Subcutaneous abdominal adipose tissue (tissue), 5 donors: ENCODE measurements at regions not wholly inside any gene's neighbourhood (a gene's known extent, or its start where the extent isn't known, plus 50 kb on each side); places are given as distances from the start of the nearest gene placed in this dataset.

Experiments used
- H3K27ac ChIP-seq: one replicate; pipeline ENCODE4 v1.7.0; 2013; ENCODE audit warnings: low read depth, mild to moderate bottlenecking, inconsistent platforms, low read length, moderate library complexity
- H3K27me3 ChIP-seq, 5 donors: one replicate each; pipeline ENCODE4 v1.7.0; 2013; ENCODE audit warnings: low read length in 5 of 5, inconsistent platforms in 1 of 5; ENCODE audit not compliant: control insufficient read depth in 5 of 5, insufficient read depth in 4 of 5
- H3K36me3 ChIP-seq, 5 donors: one replicate each; pipeline ENCODE4 v1.7.0; 2013; ENCODE audit warnings: low read length in 5 of 5; ENCODE audit not compliant: control insufficient read depth in 5 of 5, insufficient read depth in 5 of 5
- H3K4me1 ChIP-seq, 5 donors: one replicate each; pipeline ENCODE4 v1.7.0; 2013; ENCODE audit warnings: low read length in 5 of 5, mild to moderate bottlenecking in 3 of 5, moderate library complexity in 1 of 5; ENCODE audit not compliant: control insufficient read depth in 5 of 5, insufficient read depth in 5 of 5
- H3K4me3 ChIP-seq, 5 donors: one replicate each; pipeline ENCODE4 v1.7.0; 2013; ENCODE audit warnings: low read length in 5 of 5, low read depth in 1 of 5
- H3K9ac ChIP-seq, 5 donors: one replicate each; pipeline ENCODE4 v1.7.0; 2013; ENCODE audit warnings: low read length in 5 of 5, mild to moderate bottlenecking in 4 of 5, moderate library complexity in 3 of 5
- H3K9me3 ChIP-seq, 5 donors: one replicate each; pipeline ENCODE4 v1.7.0; 2013; ENCODE audit warnings: low read length in 5 of 5; ENCODE audit not compliant: control insufficient read depth in 5 of 5
- donor health status: healthy.
- donor health status: healthy.
- donor health status: healthy.
- donor health status: healthy.
- donor health status: healthy.

DNA sequence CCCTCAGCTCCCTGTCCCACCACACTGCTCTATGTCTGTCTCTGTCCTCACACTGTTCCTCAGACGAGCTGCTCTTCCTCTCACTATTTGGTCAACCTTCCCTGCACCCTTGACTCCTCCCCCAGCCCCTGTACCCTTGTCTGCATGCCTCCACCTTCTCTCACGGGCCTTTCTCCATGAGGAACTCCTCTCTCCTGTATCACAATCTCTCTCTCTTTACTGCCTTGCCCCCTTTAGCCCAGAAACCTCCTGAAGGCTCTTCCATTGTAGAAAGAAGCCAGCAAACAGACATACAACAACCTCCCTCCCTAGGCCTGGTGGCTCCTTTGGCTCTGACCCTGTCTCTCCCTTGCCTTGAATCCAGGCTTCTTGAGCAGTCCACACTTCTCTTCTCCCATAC lies 251.6 kb upstream of the CSF3R start:
- peaks cover 3 to 68% (median 32%) of the 10 kb centered on the region in 5 donors for H3K27me3 ChIP-seq
- H3K9ac ChIP-seq = no peak overlapping the region
- H3K27ac ChIP-seq = no peak overlapping the region
- no peaks in the 10 kb centered on the region for H3K36me3 ChIP-seq
- no peaks in the 10 kb centered on the region for H3K9me3 ChIP-seq
- H3K4me3 ChIP-seq = no peak overlapping the region
- peaks cover 0 to 6% (median under 1%) of the 10 kb centered on the region in 5 donors for H3K4me1 ChIP-seq

DNA sequence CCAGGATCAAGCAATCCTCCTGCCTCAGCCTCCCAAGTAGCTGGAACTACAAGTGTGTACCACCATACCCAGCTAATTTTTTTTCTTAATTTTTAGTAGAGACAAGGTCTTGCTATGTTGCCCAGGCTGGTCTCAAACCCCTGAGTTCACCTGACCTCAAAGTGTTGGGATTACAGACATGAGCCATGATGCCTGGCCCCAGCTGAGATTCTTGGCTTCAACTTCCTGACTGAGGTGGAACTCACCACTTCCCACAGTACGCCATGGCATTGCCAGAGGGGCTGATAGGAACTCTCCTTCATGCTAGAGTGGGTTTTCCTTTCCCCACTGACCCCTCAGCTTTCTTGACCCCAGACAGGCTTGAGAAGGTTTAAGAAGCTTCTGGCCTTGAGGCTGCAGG lies 251.0 kb upstream of the CSF3R start:
- H3K27ac ChIP-seq = no peak overlapping the region
- H3K4me3 ChIP-seq = no peak overlapping the region
- H3K9ac ChIP-seq = no peak overlapping the region
- peaks cover 0 to 10% (median 3%) of the 10 kb centered on the region in 5 donors for H3K4me1 ChIP-seq
- H3K9me3 ChIP-seq = no peaks in the 10 kb centered on the region
- H3K36me3 ChIP-seq = no peaks in the 10 kb centered on the region
- peaks cover 3 to 70% (median 36%) of the 10 kb centered on the region in 5 donors for H3K27me3 ChIP-seq

DNA sequence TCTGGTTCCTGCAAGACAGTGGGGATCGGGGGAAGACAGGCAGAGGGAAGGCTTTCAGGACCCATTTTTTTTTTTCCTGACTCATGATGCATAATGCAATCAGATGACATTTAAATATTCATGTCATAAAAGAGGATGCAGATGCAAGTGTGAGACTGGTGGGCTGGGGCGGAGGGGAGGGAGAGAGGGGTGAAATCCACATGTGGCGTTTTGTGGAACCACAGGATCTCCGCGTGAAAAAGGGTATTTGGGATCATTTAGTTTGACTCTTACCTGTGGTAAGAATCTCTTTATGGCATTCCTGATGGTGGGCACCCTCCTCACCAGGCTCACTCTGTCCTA lies 249.3 kb upstream of the CSF3R start:
- H3K27me3 ChIP-seq = peaks cover 3 to 57% (median 29%) of the 10 kb centered on the region in 5 donors
- no peak overlapping the region for H3K27ac ChIP-seq
- no peak overlapping the region for H3K4me3 ChIP-seq
- peaks cover 0 to 10% (median 3%) of the 10 kb centered on the region in 5 donors for H3K4me1 ChIP-seq
- no peaks in the 10 kb centered on the region for H3K36me3 ChIP-seq
- no peaks in the 10 kb centered on the region for H3K9me3 ChIP-seq
- H3K9ac ChIP-seq = no peak overlapping the region

DNA sequence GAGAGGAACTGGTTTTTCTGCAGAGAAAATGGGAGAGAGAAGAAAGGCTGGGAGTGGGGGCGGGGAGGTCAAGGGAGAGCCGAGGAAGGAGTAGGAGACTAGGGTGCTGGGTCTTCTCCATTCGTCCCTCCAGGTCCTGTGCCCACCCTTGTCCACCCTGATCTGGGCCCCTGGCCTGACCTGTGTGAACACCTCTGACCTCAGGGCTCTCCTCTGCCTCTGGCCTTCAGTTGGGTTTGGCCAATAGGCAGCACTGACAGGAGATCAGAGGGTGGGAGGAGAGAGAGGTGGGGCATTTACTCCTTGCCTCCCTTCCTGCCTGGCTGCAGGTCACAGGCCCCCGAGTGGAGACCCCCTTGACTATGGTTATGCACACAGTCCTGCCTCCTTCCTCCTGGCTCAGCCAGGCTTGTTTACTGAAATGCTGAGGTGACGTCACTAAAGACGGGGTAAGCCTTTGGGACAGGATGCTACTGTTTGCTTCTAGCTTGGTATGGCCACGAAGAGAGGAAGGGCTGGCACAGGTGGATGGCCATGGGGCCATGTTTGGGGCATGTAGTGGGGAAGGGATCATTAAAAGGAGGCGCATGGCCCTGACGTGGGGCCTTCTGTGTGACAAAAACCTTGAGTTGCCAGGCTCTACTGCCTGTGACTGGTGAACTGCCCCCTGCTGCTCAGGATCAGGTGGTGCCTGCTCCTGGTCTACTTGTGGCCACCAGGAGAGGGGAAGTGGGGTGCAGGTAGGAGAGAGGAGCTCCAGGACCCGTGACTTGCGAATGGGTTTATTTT lies 248.7 kb upstream of the CSF3R start:
- H3K4me1 ChIP-seq = peaks cover 0 to 10% (median 3%) of the 10 kb centered on the region in 5 donors

DNA sequence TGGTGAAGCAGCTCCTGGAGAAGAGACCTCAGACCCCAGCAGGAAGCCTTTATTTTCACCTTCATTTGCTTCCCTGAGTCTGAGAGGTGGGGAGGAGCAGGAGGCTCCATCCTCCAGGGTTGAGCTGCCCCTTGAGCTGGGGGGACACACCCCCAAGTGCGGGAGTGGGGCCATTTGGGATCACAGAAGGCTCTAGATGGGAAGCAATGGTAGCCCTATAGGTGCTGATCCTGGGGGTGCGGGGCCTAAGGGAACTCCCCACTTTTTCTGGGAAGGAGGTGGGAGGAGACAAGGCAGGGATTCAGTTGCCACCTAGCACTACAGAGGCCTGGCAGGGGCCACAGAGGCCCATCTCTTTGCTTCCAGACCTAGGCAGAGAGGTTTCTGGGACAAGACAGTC lies 247.9 kb upstream of the CSF3R start:
- no peak overlapping the region for H3K27ac ChIP-seq
- H3K9ac ChIP-seq = no peak overlapping the region
- H3K27me3 ChIP-seq = peaks cover 3 to 47% (median 22%) of the 10 kb centered on the region in 5 donors
- H3K9me3 ChIP-seq = no peaks in the 10 kb centered on the region
- no peaks in the 10 kb centered on the region for H3K36me3 ChIP-seq
- H3K4me1 ChIP-seq = peaks cover 0 to 10% (median 3%) of the 10 kb centered on the region in 5 donors
- H3K4me3 ChIP-seq = no peak overlapping the region

More for the DNA sequence above, 248.7 kb upstream of the CSF3R start:
- H3K36me3 ChIP-seq = no peaks in the 10 kb centered on the region
- H3K4me3 ChIP-seq = no peak overlapping the region
- no peak overlapping the region for H3K27ac ChIP-seq
- H3K9me3 ChIP-seq = no peaks in the 10 kb centered on the region
- H3K27me3 ChIP-seq = peaks cover 3 to 52% (median 25%) of the 10 kb centered on the region in 5 donors
- H3K9ac ChIP-seq = no peak overlapping the region

DNA sequence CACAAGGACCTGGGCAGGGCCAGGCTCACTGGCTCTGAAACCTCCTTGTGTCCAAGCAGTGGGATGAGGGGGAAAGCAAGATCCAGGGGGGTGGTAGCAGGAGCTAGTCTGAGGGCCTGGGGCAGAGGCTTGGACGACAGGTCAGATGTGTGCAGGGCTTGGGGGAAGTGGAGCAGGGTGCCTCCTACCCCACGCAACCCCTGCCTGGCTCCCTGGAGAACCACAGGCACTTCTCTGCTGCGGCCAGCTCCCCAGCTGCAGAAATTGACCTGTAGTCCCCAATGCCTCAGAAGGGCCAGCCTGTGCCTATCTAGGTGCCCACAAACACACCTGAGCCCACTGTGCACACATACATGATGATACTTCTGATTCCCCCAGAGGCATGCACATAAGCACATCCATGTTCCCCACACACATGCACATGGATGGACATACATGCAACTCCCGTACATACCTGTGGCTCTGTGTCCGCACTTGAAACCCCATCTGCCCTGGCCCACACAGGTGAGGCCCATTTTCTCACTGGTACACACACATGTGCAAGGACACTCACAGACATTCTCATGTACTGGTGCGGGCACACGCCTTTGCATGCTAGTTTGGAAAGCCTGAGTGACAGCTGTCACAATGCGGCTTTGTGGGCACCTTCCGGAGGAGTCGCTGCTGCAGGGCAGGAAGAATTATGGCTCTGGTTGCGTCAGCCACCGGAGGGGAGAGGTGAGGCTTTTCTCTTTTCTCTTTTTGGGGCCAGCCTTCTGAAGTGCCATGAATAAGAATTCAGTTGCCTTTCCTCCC lies 247.2 kb upstream of the CSF3R start:
- Histone ChIP-seq H3K4me3 (no peak overlapping the region), H3K27ac (no peak overlapping the region), H3K9ac (no peak overlapping the region), H3K36me3 (no peaks in the 10 kb centered on the region), H3K4me1 (peaks cover 0 to 10% (median 3%) of the 10 kb centered on the region in 5 donors), H3K9me3 (no peaks in the 10 kb centered on the region), H3K27me3 (peaks cover 3 to 45% (median 19%) of the 10 kb centered on the region in 5 donors)

DNA sequence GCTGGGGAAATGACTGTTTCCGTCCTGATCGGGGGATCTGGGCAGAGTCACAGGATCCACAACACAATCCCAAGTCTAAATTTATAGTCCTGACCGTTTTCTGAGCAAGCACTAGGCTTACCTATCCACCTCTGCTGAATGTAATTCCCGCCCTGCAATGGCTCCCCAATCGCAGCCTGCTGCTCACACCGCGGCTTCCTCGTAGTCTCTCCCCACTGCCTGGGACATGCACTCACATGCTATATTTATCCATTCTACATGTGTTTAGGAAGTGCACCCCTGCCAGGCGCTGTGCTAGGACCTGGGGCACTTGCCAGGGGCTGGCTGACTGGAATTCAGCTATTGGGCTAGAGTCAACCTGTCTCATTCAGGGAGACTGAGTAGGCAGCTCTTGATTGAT lies 246.6 kb upstream of the CSF3R start:
- peaks cover 0 to 10% (median 4%) of the 10 kb centered on the region in 5 donors for H3K4me1 ChIP-seq
- H3K9me3 ChIP-seq = no peaks in the 10 kb centered on the region
- H3K27me3 ChIP-seq = peaks cover 3 to 39% (median 17%) of the 10 kb centered on the region in 5 donors
- no peaks in the 10 kb centered on the region for H3K36me3 ChIP-seq
- H3K4me3 ChIP-seq = no peak overlapping the region
- no peak overlapping the region for H3K27ac ChIP-seq
- no peak overlapping the region for H3K9ac ChIP-seq

DNA sequence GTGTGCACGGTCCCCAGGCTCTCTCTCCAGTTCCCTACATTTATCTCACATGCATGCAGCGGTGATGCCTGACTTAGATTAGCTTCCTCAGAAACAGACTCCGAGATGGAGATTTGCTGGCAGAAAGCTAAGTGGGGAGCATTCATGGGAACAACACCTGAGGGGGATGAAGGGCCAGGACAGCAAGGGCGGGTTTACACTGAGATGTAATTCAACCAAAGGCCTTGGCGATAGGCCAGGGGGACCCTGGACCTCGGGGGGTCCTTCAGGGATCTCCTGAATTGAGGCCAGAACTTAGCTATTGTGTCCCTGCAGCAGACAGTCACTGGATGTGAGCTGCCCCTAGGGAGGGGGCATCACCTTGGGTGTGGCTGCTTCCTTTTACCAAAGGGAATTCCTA lies 246.1 kb upstream of the CSF3R start:
- H3K4me1 ChIP-seq = peaks cover 0 to 10% (median 8%) of the 10 kb centered on the region in 5 donors
- H3K9ac ChIP-seq = no peak overlapping the region
- H3K27ac ChIP-seq = no peak overlapping the region
- no peaks in the 10 kb centered on the region for H3K36me3 ChIP-seq
- no peak overlapping the region for H3K4me3 ChIP-seq
- H3K27me3 ChIP-seq = peaks cover 3 to 35% (median 17%) of the 10 kb centered on the region in 5 donors
- H3K9me3 ChIP-seq = no peaks in the 10 kb centered on the region

DNA sequence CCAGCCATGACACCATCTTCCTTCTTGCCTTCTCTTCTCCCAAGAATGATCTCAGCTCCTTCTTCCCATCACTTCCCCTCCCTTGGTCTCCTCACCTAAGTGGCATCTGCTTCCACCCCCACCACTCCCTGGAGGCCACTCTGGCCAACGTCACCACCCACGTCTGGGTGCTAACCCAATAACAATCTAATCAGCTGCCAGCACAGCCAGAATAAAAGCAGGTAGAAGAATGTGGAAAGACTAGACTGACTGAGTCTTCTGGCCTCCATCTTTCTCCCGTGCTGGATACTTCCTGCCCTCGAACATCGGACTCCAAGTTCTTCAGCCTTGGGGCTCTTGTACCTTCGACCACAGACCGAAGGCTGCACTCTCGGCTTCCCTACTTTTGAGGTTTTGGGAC lies 245.3 kb upstream of the CSF3R start:
- no peak overlapping the region for H3K4me3 ChIP-seq
- H3K27ac ChIP-seq = no peak overlapping the region
- peaks cover 0 to 16% (median 10%) of the 10 kb centered on the region in 5 donors for H3K4me1 ChIP-seq
- no peak overlapping the region for H3K9ac ChIP-seq
- peaks cover 3 to 31% (median 17%) of the 10 kb centered on the region in 5 donors for H3K27me3 ChIP-seq
- no peaks in the 10 kb centered on the region for H3K9me3 ChIP-seq
- no peaks in the 10 kb centered on the region for H3K36me3 ChIP-seq

DNA sequence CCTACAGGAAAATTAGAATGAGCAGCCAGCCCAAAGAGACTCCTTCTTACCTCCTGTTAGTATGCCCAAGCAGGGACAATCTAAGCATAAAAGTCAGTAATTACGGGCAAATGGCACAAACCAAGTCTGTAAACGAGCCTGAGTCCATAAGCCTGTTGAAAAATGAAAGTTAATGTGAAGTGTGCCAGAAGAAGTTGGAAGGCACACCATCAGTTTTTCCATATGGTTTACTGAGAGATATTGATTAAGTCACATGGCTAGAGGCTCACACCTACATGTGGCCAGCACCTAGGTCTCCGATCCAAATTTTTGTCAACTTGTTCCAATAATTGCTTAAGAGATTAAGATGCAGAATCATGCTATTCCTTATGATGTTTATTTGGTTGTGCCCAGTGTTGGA lies 242.4 kb upstream of the CSF3R start:
- Histone ChIP-seq H3K36me3 (no peaks in the 10 kb centered on the region), H3K9ac (no peak overlapping the region), H3K4me3 (no peak overlapping the region), H3K4me1 (peaks cover 0 to 16% (median 10%) of the 10 kb centered on the region in 5 donors), H3K27ac (no peak overlapping the region), H3K9me3 (no peaks in the 10 kb centered on the region), H3K27me3 (peaks cover 3 to 34% (median 14%) of the 10 kb centered on the region in 5 donors)
